CD4-positive, alpha-beta T cell (primary cell): ENCODE measurements at regions not wholly inside any gene's neighbourhood (a gene's known extent, or its start where the extent isn't known, plus 50 kb on each side); places are given as distances from the start of the nearest gene placed in this dataset.

ENCODE experiments used
- ATAC-seq: fragments of 200-7000 bp; cut with Tn5 transposase; one replicate; pipeline ENCODE4 v1.10.0; 2022; ENCODE audit warnings: mild to moderate bottlenecking; ENCODE audit not compliant: poor library complexity
- CTCF ChIA-PET: fragments of 350-600 bp; sonication (Branson Sonifier 250); formaldehyde crosslinking; loops from one replicate; lab custom pipeline; 2021; ENCODE audit warnings: antibody characterized with exemption, inconsistent platforms; lab: Charles Lee
- POLR2A ChIA-PET: fragments of 350-600 bp; sonication (Branson Sonifier 250); formaldehyde crosslinking; loops from one replicate; lab custom pipeline; 2021; ENCODE audit warnings: antibody characterized with exemption, inconsistent platforms; lab: Charles Lee
- DNase-seq, 14 experiments: peaks; one replicate each; pipeline ENCODE4 v3.0.0-alpha.2; 2013 to 2020; ENCODE audit warnings: mixed read lengths in 2 of 14
- H3K27ac ChIP-seq, 2 donors: one replicate each; pipeline versions ENCODE4 v1.5.1 to v1.7.0; 2013; ENCODE audit warnings: low read length in 2 of 2, low read depth in 1 of 2, mild to moderate bottlenecking in 1 of 2
- H3K27me3 ChIP-seq, 2 experiments: 1 replicate in 1 of 2; 2 replicates in 1 of 2; pipeline versions ENCODE4 v1.6.1 to v1.7.0; 2013; ENCODE audit warnings: low read length in 2 of 2, control low read depth in 1 of 2, mild to moderate bottlenecking in 1 of 2, moderate library complexity in 1 of 2; ENCODE audit not compliant: insufficient read depth in 2 of 2, control insufficient read depth in 1 of 2
- H3K36me3 ChIP-seq: one replicate; pipeline ENCODE4 v1.6.1; 2013; ENCODE audit warnings: low read length, control low read depth; ENCODE audit not compliant: insufficient read depth
- H3K4me1 ChIP-seq: one replicate; pipeline ENCODE4 v1.6.1; 2013; ENCODE audit warnings: low read length, control low read depth; ENCODE audit not compliant: insufficient read depth
- H3K4me3 ChIP-seq: one replicate; pipeline ENCODE4 v1.5.1; 2013; ENCODE audit warnings: mild to moderate bottlenecking, low read length, moderate library complexity
- H3K9me3 ChIP-seq, 2 experiments: 1 replicate in 1 of 2; 2 replicates in 1 of 2; pipeline versions ENCODE4 v1.6.1 to v1.7.0; 2013; ENCODE audit warnings: low read length in 2 of 2, mild to moderate bottlenecking in 2 of 2, control low read depth in 1 of 2, moderate library complexity in 1 of 2; ENCODE audit not compliant: control insufficient read depth in 1 of 2, insufficient read depth in 1 of 2
- H3K27ac Mint-ChIP-seq: one replicate; pipeline ENCODE4 v1.8.0; 2020; ENCODE audit warnings: mixed read lengths
- H3K27me3 Mint-ChIP-seq: one replicate; pipeline ENCODE4 v1.8.0; 2021; ENCODE audit warnings: mixed read lengths
- H3K36me3 Mint-ChIP-seq: one replicate; pipeline ENCODE4 v1.8.0; 2021; ENCODE audit warnings: low read depth, mixed read lengths
- H3K4me1 Mint-ChIP-seq: one replicate; pipeline ENCODE4 v1.8.0; 2021; ENCODE audit warnings: low read depth, mixed read lengths
- H3K4me3 Mint-ChIP-seq: one replicate; pipeline ENCODE4 v1.8.0; 2020; ENCODE audit warnings: mild to moderate bottlenecking, mixed read lengths
- H3K9me3 Mint-ChIP-seq: one replicate; pipeline ENCODE4 v1.8.0; 2020; ENCODE audit warnings: mixed read lengths
- CTCF ChIP-seq: fragments of 200-600 bp; IDR thresholded peaks from one replicate; pipeline ENCODE4 v1.8.0; 2022; ENCODE audit warnings: antibody characterized with exemption, mild to moderate bottlenecking
- intact Hi-C, 2 experiments: fragments of 100-400 bp; cut with DNase I in 1 of 2; cut with micrococcal nuclease in 1 of 2; formaldehyde crosslinking; loops; one replicate each; pipeline versions ENCODE4 v1.15.1 to v1.9.0; 2023 to 2025; cut with DNase I, micrococcal nuclease

- H3K4me1 Mint-ChIP-seq = no peaks in the 10 kb centered on the region
- Histone ChIP-seq H3K27me3 (no peaks in the 10 kb centered on the region), H3K4me3 (no peak overlapping the region), H3K27ac (no peak overlapping the region), H3K4me1 (no peaks in the 10 kb centered on the region), H3K36me3 (no peaks in the 10 kb centered on the region), H3K9me3 (no peaks in the 10 kb centered on the region)
- DNase-seq (no peak), ATAC-seq (no peak)
- ChIA-PET CTCF (no interaction called here), POLR2A (no interaction called here)
- peaks cover 19% of the 10 kb centered on the region for H3K27me3 Mint-ChIP-seq
- H3K27ac Mint-ChIP-seq = no peak overlapping the region
- no peak for TF ChIP-seq CTCF
- H3K4me3 Mint-ChIP-seq = no peak overlapping the region
- intact Hi-C loops = no loop called here
- H3K9me3 Mint-ChIP-seq = peaks cover 2% of the 10 kb centered on the region
- no peaks in the 10 kb centered on the region for H3K36me3 Mint-ChIP-seq
Observed at GRCh38 chr16:77541165-77541564, 106.3 kb upstream of the ADAMTS18 start.

GRCh38 chr16:77548151-77548550 is 113.3 kb upstream of the ADAMTS18 start:
- Histone ChIP-seq H3K9me3 (no peaks in the 10 kb centered on the region), H3K27me3 (no peaks in the 10 kb centered on the region), H3K36me3 (no peaks in the 10 kb centered on the region), H3K27ac (no peak overlapping the region), H3K4me3 (no peak overlapping the region), H3K4me1 (no peaks in the 10 kb centered on the region)
- ChIA-PET POLR2A (no interaction called here), CTCF (no interaction called here)
- no peaks in the 10 kb centered on the region for H3K4me1 Mint-ChIP-seq
- no peak for TF ChIP-seq CTCF
- no peaks in the 10 kb centered on the region for H3K36me3 Mint-ChIP-seq
- peaks cover 18% of the 10 kb centered on the region for H3K27me3 Mint-ChIP-seq
- ATAC-seq (no peak), DNase-seq (no peak)
- no peak overlapping the region for H3K27ac Mint-ChIP-seq
- intact Hi-C loops = no loop called here
- peaks cover 1% of the 10 kb centered on the region for H3K9me3 Mint-ChIP-seq
- H3K4me3 Mint-ChIP-seq = no peak overlapping the region

DNA sequence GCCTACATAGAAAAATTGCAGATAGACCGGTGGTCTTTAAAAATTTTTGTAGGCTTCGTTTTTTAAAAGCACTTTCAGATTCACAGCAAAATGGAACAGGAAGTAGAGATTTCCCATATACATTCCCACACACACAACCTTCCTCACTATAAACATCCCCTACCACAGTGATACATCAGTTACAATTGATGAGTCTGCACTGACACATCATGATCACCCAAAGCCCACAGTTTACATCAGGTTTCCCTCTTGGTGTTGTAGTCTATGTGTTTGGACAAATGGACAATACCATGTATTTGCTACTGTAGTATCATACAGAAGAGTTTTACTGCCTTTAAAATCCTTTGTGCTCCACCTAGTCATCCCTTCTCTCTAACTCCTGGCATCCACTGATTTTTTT is 113.9 kb upstream of the ADAMTS18 start:
- CTCF ChIA-PET = no interaction called here
- DNase-seq (no peak), ATAC-seq (no peak)
- Mint-ChIP-seq H3K9me3 (no peaks in the 10 kb centered on the region), H3K36me3 (no peaks in the 10 kb centered on the region), H3K27ac (no peak overlapping the region), H3K4me3 (no peak overlapping the region), H3K4me1 (no peaks in the 10 kb centered on the region), H3K27me3 (peaks cover 18% of the 10 kb centered on the region)
- no peaks in the 10 kb centered on the region for H3K27me3 ChIP-seq
- POLR2A ChIA-PET = no interaction called here
- no peak overlapping the region for H3K27ac ChIP-seq
- H3K4me1 ChIP-seq = no peaks in the 10 kb centered on the region
- intact Hi-C loops = no loop called here
- H3K4me3 ChIP-seq = no peak overlapping the region
- no peaks in the 10 kb centered on the region for H3K9me3 ChIP-seq
- no peak for TF ChIP-seq CTCF
- no peaks in the 10 kb centered on the region for H3K36me3 ChIP-seq
